ENCODE measurements at regions not wholly inside any gene's neighbourhood (a gene's known extent, or its start where the extent isn't known, plus 50 kb on each side); places are given as distances from the start of the nearest gene placed in this dataset.

DNA sequence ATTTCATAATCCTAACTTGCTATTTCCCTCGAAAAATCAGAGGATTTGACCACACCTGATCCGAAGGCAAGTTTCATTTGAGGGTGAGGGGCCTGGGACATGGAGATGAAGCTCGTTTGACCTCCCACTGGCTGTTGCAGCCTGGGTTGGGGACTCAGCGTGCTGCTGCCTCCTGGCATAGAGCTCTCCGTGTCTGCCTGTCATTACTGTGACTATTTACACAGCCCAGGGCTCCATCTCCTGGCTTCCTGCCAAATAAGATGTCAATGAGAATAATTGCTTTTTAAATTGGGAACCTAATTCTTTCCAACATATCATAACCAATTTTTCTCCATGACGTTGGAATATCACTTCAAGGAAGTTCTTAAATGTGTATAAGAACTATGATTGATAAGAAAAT, 139.3 kb upstream of the COBL start:
- TF ChIP-seq ZNF473 (tag by site-specific recombination; IDR thresholded peaks at IDR 0.05) (no peak), ZBTB8A (tag by site-specific recombination; IDR thresholded peaks at IDR 0.05) (no peak), ZNF174 (tag by site-specific recombination; IDR thresholded peaks at IDR 0.05) (no peak), YY1 (tag by site-specific recombination; IDR thresholded peaks at IDR 0.05) (no peak)
- TF ChIP-seq, protein P1, sequence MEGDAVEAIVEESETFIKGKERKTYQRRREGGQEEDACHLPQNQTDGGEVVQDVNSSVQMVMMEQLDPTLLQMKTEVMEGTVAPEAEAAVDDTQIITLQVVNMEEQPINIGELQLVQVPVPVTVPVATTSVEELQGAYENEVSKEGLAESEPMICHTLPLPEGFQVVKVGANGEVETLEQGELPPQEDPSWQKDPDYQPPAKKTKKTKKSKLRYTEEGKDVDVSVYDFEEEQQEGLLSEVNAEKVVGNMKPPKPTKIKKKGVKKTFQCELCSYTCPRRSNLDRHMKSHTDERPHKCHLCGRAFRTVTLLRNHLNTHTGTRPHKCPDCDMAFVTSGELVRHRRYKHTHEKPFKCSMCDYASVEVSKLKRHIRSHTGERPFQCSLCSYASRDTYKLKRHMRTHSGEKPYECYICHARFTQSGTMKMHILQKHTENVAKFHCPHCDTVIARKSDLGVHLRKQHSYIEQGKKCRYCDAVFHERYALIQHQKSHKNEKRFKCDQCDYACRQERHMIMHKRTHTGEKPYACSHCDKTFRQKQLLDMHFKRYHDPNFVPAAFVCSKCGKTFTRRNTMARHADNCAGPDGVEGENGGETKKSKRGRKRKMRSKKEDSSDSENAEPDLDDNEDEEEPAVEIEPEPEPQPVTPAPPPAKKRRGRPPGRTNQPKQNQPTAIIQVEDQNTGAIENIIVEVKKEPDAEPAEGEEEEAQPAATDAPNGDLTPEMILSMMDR (tag by site-specific recombination; IDR thresholded peaks at IDR 0.05) = no peak
- TF ChIP-seq, protein P2, sequence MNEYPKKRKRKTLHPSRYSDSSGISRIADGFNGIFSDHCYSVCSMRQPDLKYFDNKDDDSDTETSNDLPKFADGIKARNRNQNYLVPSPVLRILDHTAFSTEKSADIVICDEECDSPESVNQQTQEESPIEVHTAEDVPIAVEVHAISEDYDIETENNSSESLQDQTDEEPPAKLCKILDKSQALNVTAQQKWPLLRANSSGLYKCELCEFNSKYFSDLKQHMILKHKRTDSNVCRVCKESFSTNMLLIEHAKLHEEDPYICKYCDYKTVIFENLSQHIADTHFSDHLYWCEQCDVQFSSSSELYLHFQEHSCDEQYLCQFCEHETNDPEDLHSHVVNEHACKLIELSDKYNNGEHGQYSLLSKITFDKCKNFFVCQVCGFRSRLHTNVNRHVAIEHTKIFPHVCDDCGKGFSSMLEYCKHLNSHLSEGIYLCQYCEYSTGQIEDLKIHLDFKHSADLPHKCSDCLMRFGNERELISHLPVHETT (tag by site-specific recombination; IDR thresholded peaks at IDR 0.05) = no peak
- TF ChIP-seq, protein P3, sequence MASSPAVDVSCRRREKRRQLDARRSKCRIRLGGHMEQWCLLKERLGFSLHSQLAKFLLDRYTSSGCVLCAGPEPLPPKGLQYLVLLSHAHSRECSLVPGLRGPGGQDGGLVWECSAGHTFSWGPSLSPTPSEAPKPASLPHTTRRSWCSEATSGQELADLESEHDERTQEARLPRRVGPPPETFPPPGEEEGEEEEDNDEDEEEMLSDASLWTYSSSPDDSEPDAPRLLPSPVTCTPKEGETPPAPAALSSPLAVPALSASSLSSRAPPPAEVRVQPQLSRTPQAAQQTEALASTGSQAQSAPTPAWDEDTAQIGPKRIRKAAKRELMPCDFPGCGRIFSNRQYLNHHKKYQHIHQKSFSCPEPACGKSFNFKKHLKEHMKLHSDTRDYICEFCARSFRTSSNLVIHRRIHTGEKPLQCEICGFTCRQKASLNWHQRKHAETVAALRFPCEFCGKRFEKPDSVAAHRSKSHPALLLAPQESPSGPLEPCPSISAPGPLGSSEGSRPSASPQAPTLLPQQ (tag by site-specific recombination; IDR thresholded peaks at IDR 0.05) = no peak

Data from HEK293 (cell line).